Endodermal cell (in vitro differentiated cells): ENCODE measurements at regions not wholly inside any gene's neighbourhood (a gene's known extent, or its start where the extent isn't known, plus 50 kb on each side); places are given as distances from the start of the nearest gene placed in this dataset.

Experiments
- DNase-seq: peaks from one replicate; pipeline ENCODE4 v3.0.0-alpha.2; 2017
- H3K27ac ChIP-seq: 2 replicates; pipeline ENCODE4 v1.5.1; 2013; ENCODE audit warnings: mild to moderate bottlenecking, low read depth, low read length, moderate library complexity
- H3K27me3 ChIP-seq: 2 replicates; pipeline ENCODE4 v1.6.1; 2013; ENCODE audit warnings: mild to moderate bottlenecking, low read length, moderate library complexity; ENCODE audit not compliant: insufficient read depth, control insufficient read depth, poor library complexity, severe bottlenecking
- H3K36me3 ChIP-seq: 2 replicates; pipeline ENCODE4 v1.7.0; 2013; ENCODE audit warnings: mild to moderate bottlenecking, low read length, moderate library complexity; ENCODE audit not compliant: control insufficient read depth, insufficient read depth
- H3K4me1 ChIP-seq: one replicate; pipeline ENCODE4 v1.7.0; 2013; ENCODE audit warnings: low read length; ENCODE audit not compliant: control insufficient read depth, insufficient read depth
- H3K4me3 ChIP-seq: 2 replicates; pipeline ENCODE4 v1.5.1; 2013; ENCODE audit warnings: mild to moderate bottlenecking, low read length, moderate library complexity
- H3K9ac ChIP-seq: 2 replicates; pipeline ENCODE4 v1.6.1; 2013; ENCODE audit warnings: mild to moderate bottlenecking, low read length, moderate library complexity; ENCODE audit not compliant: poor library complexity, severe bottlenecking; ENCODE audit errors: extremely low read depth
- H3K9me3 ChIP-seq: 2 replicates; pipeline ENCODE4 v1.6.1; 2013; ENCODE audit warnings: mild to moderate bottlenecking, low read length, moderate library complexity; ENCODE audit not compliant: control insufficient read depth
- H3K27ac Mint-ChIP-seq: 2 replicates; pipeline ENCODE4 v1.8.0; 2020; ENCODE audit warnings: mixed read lengths
- H3K27me3 Mint-ChIP-seq: 2 replicates; pipeline ENCODE4 v1.8.0; 2021; ENCODE audit warnings: mild to moderate bottlenecking, mixed read lengths; ENCODE audit not compliant: insufficient read depth
- H3K36me3 Mint-ChIP-seq: 2 replicates; pipeline ENCODE4 v1.8.0; 2020; ENCODE audit warnings: low read depth, mixed read lengths
- H3K4me1 Mint-ChIP-seq: 2 replicates; pipeline ENCODE4 v1.8.0; 2020; ENCODE audit warnings: mixed read lengths
- H3K4me3 Mint-ChIP-seq: 2 replicates; pipeline ENCODE4 v1.8.0; 2020; ENCODE audit warnings: mild to moderate bottlenecking, moderate library complexity, mixed read lengths
- H3K9me3 Mint-ChIP-seq: 2 replicates; pipeline ENCODE4 v1.8.0; 2020; ENCODE audit warnings: mild to moderate bottlenecking, mixed read lengths
- CTCF ChIP-seq: fragments of 200-600 bp; sonication (generic); conservative IDR thresholded peaks from 2 replicates; pipeline ENCODE4 v1.5.0; 2021; ENCODE audit warnings: antibody characterized with exemption, mild to moderate bottlenecking
- WGBS, 2 experiments: methylation state at CpG; one replicate each; pipeline versions ENCODE4 v1.1.5 to v1.1.7; 2013; ENCODE audit warnings: missing lambda C conversion rate in 2 of 2, mixed read lengths in 1 of 2; ENCODE audit not compliant: insufficient coverage in 1 of 2, insufficient read length in 1 of 2; 5-methylcytosine and 5-hydroxymethylcytosine counted together

GRCh38 chr2:122329278-122329677, 573.8 kb downstream of the TSN start:
- no peak overlapping the region for H3K4me3 ChIP-seq
- 94% methylated on average over 2 of the region's 2 CpGs; no CpG with 5 or more reads in 1 of the 2 experiments for WGBS, 2 experiments
- H3K9ac ChIP-seq: no peak overlapping the region
- no peak overlapping the region for H3K27ac Mint-ChIP-seq
- no peaks in the 10 kb centered on the region for H3K36me3 ChIP-seq
- no peak for DNase-seq
- H3K4me1 Mint-ChIP-seq: no peaks in the 10 kb centered on the region
- no peaks in the 10 kb centered on the region for H3K9me3 Mint-ChIP-seq
- peaks cover 23% of the 10 kb centered on the region for H3K27me3 Mint-ChIP-seq
- H3K27me3 ChIP-seq: peaks cover 7% of the 10 kb centered on the region
- no peak for TF ChIP-seq CTCF
- no peaks in the 10 kb centered on the region for H3K4me1 ChIP-seq
- H3K4me3 Mint-ChIP-seq: no peak overlapping the region
- H3K9me3 ChIP-seq: no peaks in the 10 kb centered on the region
- no peaks in the 10 kb centered on the region for H3K36me3 Mint-ChIP-seq
- no peak overlapping the region for H3K27ac ChIP-seq

GRCh38 chr2:122333932-122334331, 578.5 kb downstream of the TSN start:
- Histone ChIP-seq H3K4me1 (no peaks in the 10 kb centered on the region), H3K9ac (no peak overlapping the region), H3K27me3 (peaks cover 22% of the 10 kb centered on the region), H3K9me3 (no peaks in the 10 kb centered on the region), H3K27ac (no peak overlapping the region), H3K4me3 (no peak overlapping the region), H3K36me3 (no peaks in the 10 kb centered on the region)
- Mint-ChIP-seq H3K4me3 (no peak overlapping the region), H3K27ac (no peak overlapping the region), H3K9me3 (no peaks in the 10 kb centered on the region), H3K27me3 (peaks cover 17% of the 10 kb centered on the region), H3K36me3 (no peaks in the 10 kb centered on the region), H3K4me1 (peaks cover 5% of the 10 kb centered on the region)
- no peak for DNase-seq
- TF ChIP-seq CTCF: no peak
- 87 to 95% methylated on average over 2 of the region's 2 CpGs for WGBS, 2 experiments

- 67 to 83% methylated on average over 2 to 4 of the region's 5 CpGs for WGBS, 2 experiments
These were observed 582.5 kb downstream of the TSN start for GRCh38 chr2:122338000-122338399.

More at GRCh38 chr2:122338000-122338399, 582.5 kb downstream of the TSN start:
- H3K27me3 Mint-ChIP-seq: peaks cover 13% of the 10 kb centered on the region
- H3K4me1 Mint-ChIP-seq: peaks cover 16% of the 10 kb centered on the region
- H3K36me3 Mint-ChIP-seq: no peaks in the 10 kb centered on the region
- H3K4me3 Mint-ChIP-seq: no peak overlapping the region
- H3K36me3 ChIP-seq: no peaks in the 10 kb centered on the region
- no peak overlapping the region for H3K4me3 ChIP-seq
- no peaks in the 10 kb centered on the region for H3K9me3 Mint-ChIP-seq
- no peak for DNase-seq
- peaks cover 22% of the 10 kb centered on the region for H3K27me3 ChIP-seq
- no peak overlapping the region for H3K27ac ChIP-seq
- H3K9ac ChIP-seq: no peak overlapping the region
- TF ChIP-seq CTCF: peak; percentile 62
- no peaks in the 10 kb centered on the region for H3K9me3 ChIP-seq
- H3K4me1 ChIP-seq: no peaks in the 10 kb centered on the region
- no peak overlapping the region for H3K27ac Mint-ChIP-seq
